Esophagus muscularis mucosa (tissue), 4 donors: ENCODE measurements at regions not wholly inside any gene's neighbourhood (a gene's known extent, or its start where the extent isn't known, plus 50 kb on each side); places are given as distances from the start of the nearest gene placed in this dataset.
"Not testable (repeated sequence)": the region's sequence is repeated elsewhere in the genome, so short reads cannot be mapped to it uniquely, and the experiment has no call there.

Experiments used
- DNase-seq: peaks from one replicate; pipeline ENCODE4 v3.0.0-alpha.2; 2017; ENCODE audit errors: extremely low spot score
- H3K27ac ChIP-seq, 4 donors: fragments of 200-600 bp; sonication (generic); replicated peaks in 1 of 4; 1 replicate in 3 of 4; 2 replicates in 1 of 4; pipeline ENCODE4 v1.5.1; 2016 to 2019; ENCODE audit warnings: mild to moderate bottlenecking in 1 of 4
- H3K27me3 ChIP-seq, 4 donors: fragments of 200-600 bp; sonication (generic); one replicate each; pipeline versions ENCODE4 v1.5.1 to v1.6.0; 2016 to 2019
- H3K36me3 ChIP-seq, 4 donors: fragments of 200-600 bp; sonication (generic); one replicate each; pipeline ENCODE4 v1.5.1; 2016 to 2019
- H3K4me1 ChIP-seq, 4 donors: fragments of 200-600 bp; sonication (generic); one replicate each; pipeline ENCODE4 v1.5.1; 2016 to 2019
- H3K4me3 ChIP-seq, 4 donors: fragments of 200-600 bp; sonication (generic); 1 replicate in 2 of 4; 2 replicates in 2 of 4; pipeline ENCODE4 v1.5.1; 2016 to 2019; ENCODE audit warnings: mild to moderate bottlenecking in 4 of 4, moderate library complexity in 1 of 4
- H3K9me3 ChIP-seq, 4 donors: fragments of 200-600 bp; sonication (generic); 1 replicate in 3 of 4; 2 replicates in 1 of 4; pipeline ENCODE4 v1.5.1; 2016 to 2019
- CTCF ChIP-seq, 3 experiments: fragments of 200-600 bp in 2 of 3; fragments of 450-650 bp in 1 of 3; sonication (generic) in 2 of 3; IDR thresholded peaks; one replicate each; pipeline ENCODE4 v1.5.1; 2017 to 2019; ENCODE audit warnings: antibody characterized with exemption in 3 of 3, mild to moderate bottlenecking in 2 of 3, moderate library complexity in 1 of 3
- EP300 ChIP-seq: sonication (generic); formaldehyde crosslinking; IDR thresholded peaks from one replicate; pipeline ENCODE4 v1.6.1; 2017; ENCODE audit warnings: antibody characterized with exemption
- POLR2A ChIP-seq: fragments of 450-650 bp; IDR thresholded peaks from one replicate; pipeline ENCODE4 v1.6.1; 2017; ENCODE audit warnings: antibody characterized with exemption, moderate library complexity, mild to moderate bottlenecking, low read depth
- POLR2AphosphoS5 ChIP-seq, 2 donors: sonication (generic); formaldehyde crosslinking; IDR thresholded peaks; one replicate each; pipeline ENCODE4 v1.6.1; 2017; ENCODE audit warnings: antibody characterized with exemption in 2 of 2
- WGBS: methylation state at CpG from one replicate; pipeline ENCODE4 v1.1.5; 2018; 5-methylcytosine and 5-hydroxymethylcytosine counted together
- intact Hi-C: fragments of 100-400 bp; cut with DNase I; formaldehyde crosslinking; loops from one replicate; pipeline ENCODE4 v1.15.1; 2023

- intact Hi-C loops, result no loop called here
- Histone ChIP-seq H3K9me3 (no peaks in the 10 kb centered on the region), H3K27me3 (no peaks in the 10 kb centered on the region), H3K27ac (no peak overlapping the region), H3K36me3 (no peaks in the 10 kb centered on the region), H3K4me3 (no peak overlapping the region), H3K4me1 (no peaks in the 10 kb centered on the region)
- DNase-seq, result no peak
- TF ChIP-seq EP300, result no peak
- TF ChIP-seq POLR2A, result no peak
- TF ChIP-seq CTCF (IDR thresholded peaks at IDR 0.05), result no peak
- TF ChIP-seq POLR2AphosphoS5 (IDR thresholded peaks at IDR 0.05), result no peak
- WGBS, result 93% methylated on average over 3 of the region's 3 CpGs
These were observed 1050.5 kb downstream of the ROBO2 start for GRCh38 chr3:78090382-78090781.

- H3K4me3 ChIP-seq, result no peak overlapping the region
- no peak overlapping the region for H3K27ac ChIP-seq
- no peak for DNase-seq
- WGBS, result 80% methylated on average over 2 of the region's 2 CpGs
- H3K27me3 ChIP-seq, result no peaks in the 10 kb centered on the region
- no peaks in the 10 kb centered on the region for H3K9me3 ChIP-seq
- H3K36me3 ChIP-seq, result no peaks in the 10 kb centered on the region
- H3K4me1 ChIP-seq, result no peaks in the 10 kb centered on the region
- intact Hi-C loops, result no loop called here
- TF ChIP-seq CTCF (IDR thresholded peaks at IDR 0.05), result no peak
- TF ChIP-seq POLR2AphosphoS5 (IDR thresholded peaks at IDR 0.05), result no peak
- no peak for TF ChIP-seq EP300
- no peak for TF ChIP-seq POLR2A
These were observed 1051.7 kb downstream of the ROBO2 start for GRCh38 chr3:78091478-78092119.

GRCh38 chr3:78092574-78092973 is 1052.7 kb downstream of the ROBO2 start:
- H3K36me3 ChIP-seq, intact Hi-C loops, DNase-seq, H3K4me3 ChIP-seq, H3K9me3 ChIP-seq, H3K27me3 ChIP-seq, H3K27ac ChIP-seq, H3K4me1 ChIP-seq: not testable (repeated sequence)
- 89% methylated on average over 1 of the region's 1 CpG for WGBS

- Histone ChIP-seq H3K4me3 (no peak overlapping the region), H3K27ac (no peak overlapping the region), H3K9me3 (no peaks in the 10 kb centered on the region), H3K4me1 (peaks cover 0 to 7% (median 0%) of the 10 kb centered on the region in 4 donors), H3K27me3 (no peaks in the 10 kb centered on the region), H3K36me3 (no peaks in the 10 kb centered on the region)
- intact Hi-C loops, result no loop called here
- TF ChIP-seq POLR2AphosphoS5 (IDR thresholded peaks at IDR 0.05) (no peak), CTCF (IDR thresholded peaks at IDR 0.05) (no peak), POLR2A (no peak), EP300 (no peak)
- DNase-seq, result no peak
These were observed 1056.8 kb downstream of the ROBO2 start for GRCh38 chr3:78096488-78097255.

- Histone ChIP-seq H3K9me3 (no peaks in the 10 kb centered on the region), H3K36me3 (no peaks in the 10 kb centered on the region), H3K4me3 (no peak overlapping the region), H3K27me3 (no peaks in the 10 kb centered on the region), H3K4me1 (peaks cover 0 to 7% (median 0%) of the 10 kb centered on the region in 4 donors), H3K27ac (no peak overlapping the region)
- no peak for DNase-seq
- 97% methylated on average over 2 of the region's 2 CpGs for WGBS
- TF ChIP-seq POLR2AphosphoS5 (IDR thresholded peaks at IDR 0.05), result no peak
- TF ChIP-seq CTCF (IDR thresholded peaks at IDR 0.05), result no peak
- no peak for TF ChIP-seq POLR2A
- TF ChIP-seq EP300, result no peak
- intact Hi-C loops, result no loop called here
These were observed 1058.5 kb downstream of the ROBO2 start for GRCh38 chr3:78098367-78098766.
